ENCODE measurements at regions not wholly inside any gene's neighbourhood (a gene's known extent, or its start where the extent isn't known, plus 50 kb on each side); places are given as distances from the start of the nearest gene placed in this dataset.
A peak's percentile ranks its signal among the peaks of the same experiment; 100 is the strongest.

GRCh38 chr22:48553119-48553518, 1274.6 kb downstream of the BRD1 start:
- ChIA-PET POLR2A (interaction anchor here (0.7 kb wide), 1 partner anchor 138 kb away, joined by 3 read pairs; no protein-coding TSS in a partner anchor), CTCF (no interaction called here)
- H3K9me3 ChIP-seq (ENCODE audit: control insufficient read depth, insufficient read depth, low read depth, low read length) = no peaks in the 10 kb centered on the region

GRCh38 chr22:48551716-48552268, 1275.9 kb downstream of the BRD1 start:
- H3K4me1 ChIP-seq (ENCODE audit: control insufficient read depth, insufficient read depth, low read length) = no peaks in the 10 kb centered on the region
- H3K9me3 ChIP-seq (ENCODE audit: control insufficient read depth, insufficient read depth, low read depth, low read length) = no peaks in the 10 kb centered on the region
- H3K36me3 ChIP-seq (ENCODE audit: control insufficient read depth in 2 of 2, insufficient read depth in 1 of 2, low read length in 2 of 2) = no peaks in the 10 kb centered on the region
- TF ChIP-seq ZNF571 (tag by site-specific recombination; IDR thresholded peaks at IDR 0.05) = no peak
- TF ChIP-seq GLIS1 (tag by site-specific recombination; IDR thresholded peaks at IDR 0.05) = peak; percentile 40; the same call in 1 of the 2 replicates
- TF ChIP-seq ZNF292 (tag by site-specific recombination; IDR thresholded peaks at IDR 0.05; ENCODE audit: borderline replicate concordance, low read depth) = no peak
- TF ChIP-seq ZIC2 (tag by site-specific recombination; IDR thresholded peaks at IDR 0.05) = 0 out of 2 replicates have a peak, but pooled peaks have one; percentile 20
- CTCF ChIA-PET = interaction anchor here (0.6 kb wide), 1 partner anchor 21 kb away, joined by 5 read pairs; no protein-coding TSS in a partner anchor
- H3K4me3 ChIP-seq (ENCODE audit: low read depth, low read length) = no peak overlapping the region
- H3K27ac ChIP-seq (ENCODE audit: extremely low read depth, low read depth, low read length) = no peak overlapping the region
- POLR2A ChIA-PET = no interaction called here

More at GRCh38 chr22:48553119-48553518, 1274.6 kb downstream of the BRD1 start:
- Histone ChIP-seq H3K36me3 (ENCODE audit: control insufficient read depth in 2 of 2, insufficient read depth in 1 of 2, low read length in 2 of 2) (no peaks in the 10 kb centered on the region), H3K27ac (ENCODE audit: extremely low read depth, low read depth, low read length) (no peak overlapping the region), H3K4me3 (ENCODE audit: low read depth, low read length) (no peak overlapping the region), H3K4me1 (ENCODE audit: control insufficient read depth, insufficient read depth, low read length) (no peaks in the 10 kb centered on the region)
- no peak for TF ChIP-seq ZNF544 (tag by site-specific recombination; IDR thresholded peaks at IDR 0.05)
- TF ChIP-seq ZNF449 (tag by site-specific recombination; IDR thresholded peaks at IDR 0.05) = no peak
- TF ChIP-seq ZNF184 (tag by site-specific recombination; IDR thresholded peaks at IDR 0.05) = no peak
- no peak for TF ChIP-seq ZBTB11 (tag by site-specific recombination; conservative IDR thresholded peaks at IDR 0.05; ENCODE audit: low read depth)

- no peak overlapping the region for H3K4me3 ChIP-seq (ENCODE audit: low read depth, low read length)
- H3K4me1 ChIP-seq (ENCODE audit: control insufficient read depth, insufficient read depth, low read length) = no peaks in the 10 kb centered on the region
- H3K27ac ChIP-seq (ENCODE audit: extremely low read depth, low read depth, low read length) = no peak overlapping the region
- TF ChIP-seq ZIC2 (tag by site-specific recombination; IDR thresholded peaks at IDR 0.05) (0 out of 2 replicates have a peak, but pooled peaks have one; percentile 16), ZNF596 (tag by site-specific recombination; IDR thresholded peaks at IDR 0.05) (no peak), TCF7L2 (IDR thresholded peaks at IDR 0.05; ENCODE audit: borderline replicate concordance, low read depth, low read length) (no peak)
- no peaks in the 10 kb centered on the region for H3K36me3 ChIP-seq (ENCODE audit: control insufficient read depth in 2 of 2, insufficient read depth in 1 of 2, low read length in 2 of 2)
- POLR2A ChIA-PET = no interaction called here
- CTCF ChIA-PET = interaction anchor here (0.6 kb wide), 1 partner anchor 20 kb away, joined by 5 read pairs; no protein-coding TSS in a partner anchor
- H3K9me3 ChIP-seq (ENCODE audit: control insufficient read depth, insufficient read depth, low read depth, low read length) = no peaks in the 10 kb centered on the region
Observed at GRCh38 chr22:48551061-48551460, 1276.6 kb downstream of the BRD1 start.

GRCh38 chr22:48548391-48548790, 1279.3 kb downstream of the BRD1 start:
- CTCF ChIA-PET = interaction anchor here (0.5 kb wide), 1 partner anchor 16 kb away, joined by 3 read pairs; no protein-coding TSS in a partner anchor
- Histone ChIP-seq H3K4me3 (ENCODE audit: low read depth, low read length) (no peak overlapping the region), H3K9me3 (ENCODE audit: control insufficient read depth, insufficient read depth, low read depth, low read length) (no peaks in the 10 kb centered on the region), H3K4me1 (ENCODE audit: control insufficient read depth, insufficient read depth, low read length) (no peaks in the 10 kb centered on the region), H3K27ac (ENCODE audit: extremely low read depth, low read depth, low read length) (no peak overlapping the region), H3K36me3 (ENCODE audit: control insufficient read depth in 2 of 2, insufficient read depth in 1 of 2, low read length in 2 of 2) (no peaks in the 10 kb centered on the region)
- TF ChIP-seq KLF1 (tag by site-specific recombination; IDR thresholded peaks at IDR 0.05) (no peak), ZNF664 (tag by site-specific recombination; IDR thresholded peaks at IDR 0.05) (no peak), ZNF776 (tag by site-specific recombination; IDR thresholded peaks at IDR 0.05; ENCODE audit: borderline replicate concordance) (no peak), GLI4 (tag by site-specific recombination; IDR thresholded peaks at IDR 0.05) (no peak), ZNF529 (tag by site-specific recombination; IDR thresholded peaks at IDR 0.05; ENCODE audit: insufficient replicate concordance) (no peak), ZSCAN5A (tag by site-specific recombination; IDR thresholded peaks at IDR 0.05) (no peak), ZNF610 (tag by site-specific recombination; IDR thresholded peaks at IDR 0.05; ENCODE audit: borderline replicate concordance) (no peak), SETDB1 (IDR thresholded peaks at IDR 0.05; ENCODE audit: insufficient read length, low read length) (no peak)
- POLR2A ChIA-PET = no interaction called here
